DND-41 (cell line): ENCODE measurements at regions not wholly inside any gene's neighbourhood (a gene's known extent, or its start where the extent isn't known, plus 50 kb on each side); places are given as distances from the start of the nearest gene placed in this dataset.
"Not testable (repeated sequence)": the region's sequence is repeated elsewhere in the genome, so short reads cannot be mapped to it uniquely, and the experiment has no call there.

Experiments
- ATAC-seq: fragments of 200-7000 bp; cut with Tn5 transposase; 3 replicates; pipeline ENCODE4 v1.9.1; 2021; ENCODE audit warnings: low read depth; ENCODE audit not compliant: insufficient read depth
- DNase-seq: peaks from one replicate; pipeline ENCODE4 v3.0.0-alpha.2; 2020
- H2AFZ ChIP-seq: 2 replicates; pipeline ENCODE4 v1.6.0; 2012; ENCODE audit warnings: low read depth, low read length
- H3K27ac ChIP-seq: 2 replicates; pipeline ENCODE4 v1.5.1; 2012; ENCODE audit warnings: low read length, inconsistent platforms
- H3K27me3 ChIP-seq: fragments of 200-600 bp; sonication (generic); 2 replicates; pipeline ENCODE4 v1.6.0; 2012; ENCODE audit warnings: low read length, mild to moderate bottlenecking, inconsistent platforms; ENCODE audit not compliant: insufficient read depth, poor library complexity
- H3K36me3 ChIP-seq: 2 replicates; pipeline ENCODE4 v1.5.1; 2012; ENCODE audit warnings: low read length, inconsistent platforms; ENCODE audit not compliant: insufficient read depth
- H3K4me1 ChIP-seq: 2 replicates; pipeline ENCODE4 v1.5.1; 2012; ENCODE audit warnings: mild to moderate bottlenecking, low read length; ENCODE audit not compliant: insufficient read depth
- H3K4me2 ChIP-seq: 2 replicates; pipeline ENCODE4 v1.6.0; 2012; ENCODE audit warnings: mild to moderate bottlenecking, moderate library complexity, low read length, inconsistent platforms; ENCODE audit not compliant: insufficient read depth
- H3K4me3 ChIP-seq, 2 experiments: fragments of 200-600 bp in 1 of 2; shearing (Covaris generic) in 1 of 2; 2 replicates each; pipeline ENCODE4 v1.5.1; 2012 to 2016; ENCODE audit warnings: inconsistent platforms in 2 of 2, low read length in 2 of 2, mild to moderate bottlenecking in 2 of 2, low read depth in 1 of 2, moderate library complexity in 1 of 2
- H3K79me2 ChIP-seq: 2 replicates; pipeline ENCODE4 v1.6.0; 2012; ENCODE audit warnings: low read length, inconsistent platforms; ENCODE audit not compliant: insufficient read depth
- H3K9ac ChIP-seq: 2 replicates; pipeline ENCODE4 v1.6.0; 2012; ENCODE audit warnings: low read depth, mild to moderate bottlenecking, inconsistent platforms, low read length, moderate library complexity
- H3K9me3 ChIP-seq: 2 replicates; pipeline ENCODE4 v1.5.1; 2012; ENCODE audit warnings: low read length, moderate library complexity, mild to moderate bottlenecking, inconsistent platforms; ENCODE audit not compliant: insufficient read depth, severe bottlenecking
- H4K20me1 ChIP-seq: 2 replicates; pipeline ENCODE4 v1.6.0; 2012; ENCODE audit warnings: low read length; ENCODE audit not compliant: insufficient read depth
- EZH2 ChIP-seq: IDR thresholded peaks from 3 replicates; pipeline ENCODE4 v1.6.1; 2012; ENCODE audit warnings: borderline replicate concordance, low read depth, mild to moderate bottlenecking, moderate library complexity, low read length, inconsistent platforms; ENCODE audit not compliant: severe bottlenecking
- TF ChIP-seq, protein P1 (sequence below): IDR thresholded peaks from 2 replicates; pipeline ENCODE4 v1.5.1; 2012; ENCODE audit warnings: borderline replicate concordance, low read length, moderate library complexity, mild to moderate bottlenecking; ENCODE audit not compliant: poor library complexity, severe bottlenecking; ENCODE audit errors: extremely low read depth

DNA sequence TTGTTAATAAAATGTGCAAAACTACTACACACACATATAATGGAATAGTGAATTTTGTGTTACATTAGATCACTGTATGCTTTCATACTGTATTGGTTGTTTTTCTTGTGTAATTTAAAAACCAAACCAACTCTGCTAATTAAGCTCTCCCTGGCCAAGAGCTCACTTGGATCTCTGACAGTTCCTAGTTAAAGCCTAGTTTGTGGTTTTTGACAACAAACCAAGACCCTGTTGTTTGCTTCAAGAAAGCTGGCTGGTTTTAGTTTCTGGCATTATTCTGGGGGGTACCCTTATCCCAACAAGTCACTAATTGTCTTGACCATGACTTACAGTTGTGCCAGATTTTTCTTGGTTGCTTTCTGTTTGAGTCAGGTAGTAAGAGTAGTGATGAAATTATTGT, 121.4 kb upstream of the CXorf66 start:
- H3K4me3 ChIP-seq = no peak overlapping the region
- H4K20me1 ChIP-seq = no peaks in the 10 kb centered on the region
- H3K4me2 ChIP-seq = no peak overlapping the region
- no peak for TF ChIP-seq EZH2
- TF ChIP-seq, protein P1, sequence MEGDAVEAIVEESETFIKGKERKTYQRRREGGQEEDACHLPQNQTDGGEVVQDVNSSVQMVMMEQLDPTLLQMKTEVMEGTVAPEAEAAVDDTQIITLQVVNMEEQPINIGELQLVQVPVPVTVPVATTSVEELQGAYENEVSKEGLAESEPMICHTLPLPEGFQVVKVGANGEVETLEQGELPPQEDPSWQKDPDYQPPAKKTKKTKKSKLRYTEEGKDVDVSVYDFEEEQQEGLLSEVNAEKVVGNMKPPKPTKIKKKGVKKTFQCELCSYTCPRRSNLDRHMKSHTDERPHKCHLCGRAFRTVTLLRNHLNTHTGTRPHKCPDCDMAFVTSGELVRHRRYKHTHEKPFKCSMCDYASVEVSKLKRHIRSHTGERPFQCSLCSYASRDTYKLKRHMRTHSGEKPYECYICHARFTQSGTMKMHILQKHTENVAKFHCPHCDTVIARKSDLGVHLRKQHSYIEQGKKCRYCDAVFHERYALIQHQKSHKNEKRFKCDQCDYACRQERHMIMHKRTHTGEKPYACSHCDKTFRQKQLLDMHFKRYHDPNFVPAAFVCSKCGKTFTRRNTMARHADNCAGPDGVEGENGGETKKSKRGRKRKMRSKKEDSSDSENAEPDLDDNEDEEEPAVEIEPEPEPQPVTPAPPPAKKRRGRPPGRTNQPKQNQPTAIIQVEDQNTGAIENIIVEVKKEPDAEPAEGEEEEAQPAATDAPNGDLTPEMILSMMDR = no peak
- H3K9ac ChIP-seq = no peak overlapping the region
- no peaks in the 10 kb centered on the region for H3K36me3 ChIP-seq
- H3K27me3 ChIP-seq = no peaks in the 10 kb centered on the region
- H3K9me3 ChIP-seq = no peaks in the 10 kb centered on the region
- H3K79me2 ChIP-seq = no peaks in the 10 kb centered on the region
- H2AFZ ChIP-seq = no peak overlapping the region
- no peaks in the 10 kb centered on the region for H3K4me1 ChIP-seq
- no peak overlapping the region for H3K27ac ChIP-seq
- DNase-seq (no peak), ATAC-seq (no peak)

DNA sequence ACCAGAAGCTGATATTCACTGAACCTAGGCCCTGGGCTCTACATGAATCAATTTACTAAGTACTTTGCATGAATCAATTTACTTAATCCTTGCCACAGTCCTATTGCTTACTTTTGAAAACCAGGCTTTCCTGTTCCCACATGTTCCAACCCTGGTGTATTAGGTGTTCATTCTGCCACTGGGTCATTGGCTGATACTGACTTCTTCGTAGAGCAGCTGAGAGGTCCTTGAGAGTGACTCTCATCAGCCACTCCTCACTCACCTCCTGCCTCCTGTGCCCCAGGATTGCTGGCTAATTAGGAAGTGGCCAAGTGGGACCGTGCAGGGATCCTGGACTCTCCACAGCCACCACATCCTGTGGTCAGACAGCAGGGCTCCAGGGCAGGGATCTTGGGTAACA, 109.5 kb upstream of the CXorf66 start:
- not testable (repeated sequence) for H3K79me2 ChIP-seq, DNase-seq, H3K9me3 ChIP-seq, H4K20me1 ChIP-seq, ATAC-seq, H3K36me3 ChIP-seq, H3K27ac ChIP-seq, H3K4me2 ChIP-seq, H3K9ac ChIP-seq, H3K4me3 ChIP-seq, H3K27me3 ChIP-seq, H3K4me1 ChIP-seq, H2AFZ ChIP-seq

DNA sequence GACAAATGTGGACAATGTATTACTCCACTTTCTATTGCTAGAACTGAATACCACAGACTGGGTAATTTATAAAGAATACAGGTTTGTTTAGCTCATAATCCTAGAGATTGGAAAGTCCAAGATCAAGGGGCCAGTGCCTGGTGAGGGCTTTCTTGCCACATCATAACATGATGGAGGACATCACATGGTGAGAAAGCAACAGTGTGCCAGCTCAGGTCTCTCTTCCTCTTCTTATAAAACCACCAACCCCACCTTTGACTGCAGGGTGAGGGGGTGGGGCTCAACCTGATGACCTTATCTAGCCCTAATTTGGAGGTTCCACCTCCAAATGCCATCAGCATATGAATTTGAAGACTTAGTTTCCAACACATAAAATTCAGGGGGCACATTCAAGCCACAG, 105.7 kb upstream of the CXorf66 start:
- H3K4me2 ChIP-seq = no peak overlapping the region
- no peaks in the 10 kb centered on the region for H3K4me1 ChIP-seq
- no peaks in the 10 kb centered on the region for H3K27me3 ChIP-seq
- DNase-seq (no peak), ATAC-seq (no peak)
- H3K9me3 ChIP-seq = no peaks in the 10 kb centered on the region
- no peak overlapping the region for H3K4me3 ChIP-seq
- H3K9ac ChIP-seq = no peak overlapping the region
- no peak overlapping the region for H3K27ac ChIP-seq
- no peaks in the 10 kb centered on the region for H3K79me2 ChIP-seq
- no peaks in the 10 kb centered on the region for H3K36me3 ChIP-seq
- H2AFZ ChIP-seq = no peak overlapping the region
- TF ChIP-seq EZH2 = no peak
- TF ChIP-seq, protein P1 = no peak
- H4K20me1 ChIP-seq = no peaks in the 10 kb centered on the region

DNA sequence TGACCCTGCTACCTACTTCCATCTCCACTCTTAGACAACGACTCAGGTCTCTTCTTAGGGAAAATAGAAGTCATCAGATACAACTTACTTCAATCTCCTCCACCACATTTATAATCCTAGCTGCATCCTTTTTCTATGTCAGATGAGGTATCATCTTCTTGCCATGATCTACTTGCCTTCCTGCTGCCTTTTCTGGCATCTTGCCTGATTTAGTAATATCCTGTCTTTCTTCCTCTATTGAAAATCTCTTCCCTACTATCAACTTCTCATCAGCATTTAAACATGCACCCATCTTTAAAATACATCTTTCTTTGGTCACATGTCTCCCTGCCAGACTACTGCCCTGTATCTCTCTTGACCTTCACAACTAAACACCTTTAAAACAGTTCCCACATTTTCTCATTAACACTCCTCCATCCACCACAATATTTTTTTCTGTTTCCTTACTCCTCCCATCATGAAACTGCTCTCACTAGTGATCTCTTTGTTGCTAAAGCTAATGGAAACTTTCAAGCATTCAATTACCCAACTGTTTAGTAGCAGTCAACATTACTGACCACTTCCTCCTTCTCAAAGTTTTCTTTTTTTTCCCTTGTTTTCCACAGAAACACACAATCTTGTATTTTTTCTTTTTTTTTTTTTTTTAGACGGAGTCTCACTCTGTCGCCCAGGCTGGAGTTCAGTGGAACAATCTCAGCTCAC, 100.8 kb upstream of the CXorf66 start:
- no peaks in the 10 kb centered on the region for H4K20me1 ChIP-seq
- no peak overlapping the region for H3K9ac ChIP-seq
- TF ChIP-seq, protein P1 = no peak
- TF ChIP-seq EZH2 = no peak
- no peaks in the 10 kb centered on the region for H3K36me3 ChIP-seq
- no peaks in the 10 kb centered on the region for H3K9me3 ChIP-seq
- no peak overlapping the region for H3K27ac ChIP-seq
- no peaks in the 10 kb centered on the region for H3K4me1 ChIP-seq
- ATAC-seq (no peak), DNase-seq (no peak)
- H3K79me2 ChIP-seq = no peaks in the 10 kb centered on the region
- H3K4me3 ChIP-seq = no peak overlapping the region
- no peak overlapping the region for H2AFZ ChIP-seq
- no peaks in the 10 kb centered on the region for H3K27me3 ChIP-seq
- no peak overlapping the region for H3K4me2 ChIP-seq
